Sigmoid colon (tissue), 6 donors: ENCODE measurements at regions not wholly inside any gene's neighbourhood (a gene's known extent, or its start where the extent isn't known, plus 50 kb on each side); places are given as distances from the start of the nearest gene placed in this dataset.
A peak's percentile ranks its signal among the peaks of the same experiment; 100 is the strongest.

Experiments
- DNase-seq: peaks from one replicate; pipeline ENCODE4 v3.0.0-alpha.2; 2019
- H3K27ac ChIP-seq, 4 donors: fragments of 200-600 bp; sonication (generic); one replicate each; pipeline ENCODE4 v1.5.1; 2016 to 2019; ENCODE audit warnings: mild to moderate bottlenecking in 1 of 4
- H3K27me3 ChIP-seq, 3 donors: fragments of 200-600 bp; sonication (generic); one replicate each; pipeline ENCODE4 v1.5.1; 2019; ENCODE audit warnings: mild to moderate bottlenecking in 1 of 3
- H3K36me3 ChIP-seq, 4 donors: fragments of 200-600 bp; sonication (generic); one replicate each; pipeline ENCODE4 v1.5.1; 2016 to 2019
- H3K4me1 ChIP-seq, 4 donors: fragments of 200-600 bp; sonication (generic); one replicate each; pipeline ENCODE4 v1.5.1; 2017 to 2019
- H3K4me3 ChIP-seq, 4 donors: fragments of 200-600 bp; sonication (generic); one replicate each; pipeline ENCODE4 v1.5.1; 2017 to 2019; ENCODE audit warnings: mild to moderate bottlenecking in 2 of 4, moderate library complexity in 1 of 4
- H3K9me3 ChIP-seq, 4 donors: fragments of 200-600 bp in 3 of 4; sonication (generic) in 3 of 4; one replicate each; pipeline versions ENCODE4 v1.5.1 to v1.6.1; 2013 to 2019
- EP300 ChIP-seq, 4 donors: sonication (generic); formaldehyde crosslinking; IDR thresholded peaks; one replicate each; pipeline ENCODE4 v1.6.1; 2017; ENCODE audit warnings: antibody characterized with exemption in 4 of 4
- POLR2A ChIP-seq, 2 donors: fragments of 450-650 bp; IDR thresholded peaks; one replicate each; pipeline ENCODE4 v1.6.1; 2016; ENCODE audit warnings: antibody characterized with exemption in 2 of 2, mild to moderate bottlenecking in 2 of 2, moderate library complexity in 2 of 2
- POLR2AphosphoS5 ChIP-seq, 4 donors: sonication (generic); formaldehyde crosslinking; IDR thresholded peaks; one replicate each; pipeline ENCODE4 v1.6.1; 2017; ENCODE audit warnings: antibody characterized with exemption in 4 of 4
- WGBS, 2 donors: extraction: QIAGEN DNeasy Blood & Tissue Kit; methylation state at CpG; one replicate each; pipeline ENCODE4 v1.1.7; 2013; 5-methylcytosine and 5-hydroxymethylcytosine counted together
- intact Hi-C: fragments of 100-400 bp; cut with DNase I; formaldehyde crosslinking; loops from one replicate; pipeline ENCODE4 v1.15.1; 2023
- TF ChIP-seq, protein P1 (sequence below), 4 experiments: fragments of 450-650 bp in 3 of 4; fragments of 200-600 bp in 1 of 4; IDR thresholded peaks; one replicate each; pipeline ENCODE4 v1.5.1; 2016 to 2019; ENCODE audit warnings: antibody characterized with exemption in 4 of 4, mild to moderate bottlenecking in 3 of 4, moderate library complexity in 2 of 4
- donor health status: healthy with polysubstance abuse.
- donor health status: healthy.

DNA sequence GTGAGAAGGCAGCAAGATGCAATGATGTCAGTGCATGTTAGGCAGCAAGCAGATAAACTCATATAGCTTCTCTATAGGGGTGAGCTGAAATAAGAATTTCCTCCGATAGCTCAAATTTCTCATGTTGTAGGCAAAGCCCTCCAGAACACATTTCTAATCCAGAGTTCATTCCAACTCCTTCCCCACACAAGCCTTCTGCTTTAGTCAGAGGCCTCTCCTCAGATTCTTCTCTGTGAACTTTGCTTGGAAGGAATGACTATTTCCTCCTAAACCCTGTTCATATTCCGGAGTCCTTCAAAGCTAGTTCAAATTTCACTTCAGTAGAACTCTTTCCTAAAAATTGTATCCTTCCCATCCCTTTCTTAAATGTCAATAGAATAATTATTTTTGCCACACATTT is 144.8 kb downstream of the KCNJ2 start:
- peaks cover 0 to 14% (median 12%) of the 10 kb centered on the region in 4 donors for H3K4me1 ChIP-seq
- H3K9me3 ChIP-seq = no peaks in the 10 kb centered on the region
- 92 to 93% methylated on average over 2 of the region's 2 CpGs for WGBS, 2 donors
- no peak for TF ChIP-seq POLR2AphosphoS5 (IDR thresholded peaks at IDR 0.05)
- TF ChIP-seq, protein P1, sequence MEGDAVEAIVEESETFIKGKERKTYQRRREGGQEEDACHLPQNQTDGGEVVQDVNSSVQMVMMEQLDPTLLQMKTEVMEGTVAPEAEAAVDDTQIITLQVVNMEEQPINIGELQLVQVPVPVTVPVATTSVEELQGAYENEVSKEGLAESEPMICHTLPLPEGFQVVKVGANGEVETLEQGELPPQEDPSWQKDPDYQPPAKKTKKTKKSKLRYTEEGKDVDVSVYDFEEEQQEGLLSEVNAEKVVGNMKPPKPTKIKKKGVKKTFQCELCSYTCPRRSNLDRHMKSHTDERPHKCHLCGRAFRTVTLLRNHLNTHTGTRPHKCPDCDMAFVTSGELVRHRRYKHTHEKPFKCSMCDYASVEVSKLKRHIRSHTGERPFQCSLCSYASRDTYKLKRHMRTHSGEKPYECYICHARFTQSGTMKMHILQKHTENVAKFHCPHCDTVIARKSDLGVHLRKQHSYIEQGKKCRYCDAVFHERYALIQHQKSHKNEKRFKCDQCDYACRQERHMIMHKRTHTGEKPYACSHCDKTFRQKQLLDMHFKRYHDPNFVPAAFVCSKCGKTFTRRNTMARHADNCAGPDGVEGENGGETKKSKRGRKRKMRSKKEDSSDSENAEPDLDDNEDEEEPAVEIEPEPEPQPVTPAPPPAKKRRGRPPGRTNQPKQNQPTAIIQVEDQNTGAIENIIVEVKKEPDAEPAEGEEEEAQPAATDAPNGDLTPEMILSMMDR (IDR thresholded peaks at IDR 0.05) = no peak
- no peak for TF ChIP-seq EP300 (IDR thresholded peaks at IDR 0.05)
- TF ChIP-seq POLR2A (IDR thresholded peaks at IDR 0.05) = no peak
- no peak overlapping the region for H3K27ac ChIP-seq
- no peak for DNase-seq
- no peak overlapping the region for H3K4me3 ChIP-seq
- intact Hi-C loops = no loop called here
- no peaks in the 10 kb centered on the region for H3K27me3 ChIP-seq
- no peaks in the 10 kb centered on the region for H3K36me3 ChIP-seq

GRCh38 chr17:70314506-70314905 is 145.2 kb downstream of the KCNJ2 start:
- H3K27me3 ChIP-seq = no peaks in the 10 kb centered on the region
- no peak overlapping the region for H3K4me3 ChIP-seq
- no peaks in the 10 kb centered on the region for H3K9me3 ChIP-seq
- WGBS, 2 donors = 60 to 88% methylated on average over 6 of the region's 6 CpGs
- TF ChIP-seq, protein P1 (IDR thresholded peaks at IDR 0.05) = no peak
- no peak for TF ChIP-seq POLR2AphosphoS5 (IDR thresholded peaks at IDR 0.05)
- no peak for TF ChIP-seq EP300 (IDR thresholded peaks at IDR 0.05)
- no peak for TF ChIP-seq POLR2A (IDR thresholded peaks at IDR 0.05)
- no peak for DNase-seq
- no peak overlapping the region for H3K27ac ChIP-seq
- H3K36me3 ChIP-seq = no peaks in the 10 kb centered on the region
- H3K4me1 ChIP-seq = peaks cover 0 to 14% (median 12%) of the 10 kb centered on the region in 4 donors
- intact Hi-C loops = no loop called here

- DNase-seq = no peak
- Histone ChIP-seq H3K4me1 (peaks cover 0 to 26% (median 23%) of the 10 kb centered on the region in 4 donors), H3K27me3 (no peaks in the 10 kb centered on the region), H3K9me3 (no peaks in the 10 kb centered on the region), H3K36me3 (no peaks in the 10 kb centered on the region), H3K4me3 (no peak overlapping the region), H3K27ac (peak overlapping the region in 1 of 4 donors; percentile 11)
- WGBS, 2 donors = 76 to 88% methylated on average over 1 of the region's 1 CpG
- intact Hi-C loops = no loop called here
- TF ChIP-seq EP300 (IDR thresholded peaks at IDR 0.05) (no peak), POLR2A (IDR thresholded peaks at IDR 0.05) (no peak), POLR2AphosphoS5 (IDR thresholded peaks at IDR 0.05) (peak in 1 of 4 donors; percentile 32)
- TF ChIP-seq, protein P1 (IDR thresholded peaks at IDR 0.05) = no peak
Measured at GRCh38 chr17:70317421-70317820, 148.1 kb downstream of the KCNJ2 start.

- Histone ChIP-seq H3K4me3 (no peak overlapping the region), H3K9me3 (no peaks in the 10 kb centered on the region), H3K36me3 (no peaks in the 10 kb centered on the region), H3K4me1 (peaks cover 0 to 31% (median 26%) of the 10 kb centered on the region in 4 donors), H3K27ac (peak overlapping the region in 1 of 4 donors; percentile 11), H3K27me3 (no peaks in the 10 kb centered on the region)
- no peak for DNase-seq
- TF ChIP-seq, protein P1 (IDR thresholded peaks at IDR 0.05) = no peak
- no peak for TF ChIP-seq POLR2A (IDR thresholded peaks at IDR 0.05)
- no peak for TF ChIP-seq POLR2AphosphoS5 (IDR thresholded peaks at IDR 0.05)
- no peak for TF ChIP-seq EP300 (IDR thresholded peaks at IDR 0.05)
- WGBS, 2 donors = 83 to 88% methylated on average over 3 of the region's 3 CpGs
- intact Hi-C loops = no loop called here
Measured at GRCh38 chr17:70318051-70318450, 148.7 kb downstream of the KCNJ2 start.

GRCh38 chr17:70319516-70319915 is 150.2 kb downstream of the KCNJ2 start:
- no peak overlapping the region for H3K4me3 ChIP-seq
- H3K27me3 ChIP-seq = no peaks in the 10 kb centered on the region
- no peaks in the 10 kb centered on the region for H3K36me3 ChIP-seq
- DNase-seq = no peak
- no peak overlapping the region for H3K27ac ChIP-seq
- peaks cover 0 to 31% (median 26%) of the 10 kb centered on the region in 4 donors for H3K4me1 ChIP-seq
- 84 to 90% methylated on average over 3 of the region's 3 CpGs for WGBS, 2 donors
- H3K9me3 ChIP-seq = no peaks in the 10 kb centered on the region
- TF ChIP-seq, protein P1 (IDR thresholded peaks at IDR 0.05) = no peak
- no peak for TF ChIP-seq EP300 (IDR thresholded peaks at IDR 0.05)
- TF ChIP-seq POLR2A (IDR thresholded peaks at IDR 0.05) = no peak
- no peak for TF ChIP-seq POLR2AphosphoS5 (IDR thresholded peaks at IDR 0.05)
- intact Hi-C loops = no loop called here
